Vagina (tissue), 2 donors: ENCODE measurements at regions not wholly inside any gene's neighbourhood (a gene's known extent, or its start where the extent isn't known, plus 50 kb on each side); places are given as distances from the start of the nearest gene placed in this dataset.

Experiments
- DNase-seq, 2 donors: peaks; one replicate each; pipeline ENCODE4 v3.0.0-alpha.2; 2017; ENCODE audit errors: extremely low spot score in 2 of 2
- H3K27ac ChIP-seq: fragments of 200-600 bp; sonication (generic); one replicate; pipeline ENCODE4 v1.5.1; 2019
- H3K27me3 ChIP-seq: fragments of 200-600 bp; sonication (generic); one replicate; pipeline ENCODE4 v1.5.1; 2019
- H3K36me3 ChIP-seq, 2 donors: fragments of 200-600 bp; sonication (generic); one replicate each; pipeline ENCODE4 v1.5.1; 2017 to 2019
- H3K4me1 ChIP-seq: fragments of 200-600 bp; sonication (generic); one replicate; pipeline ENCODE4 v1.5.1; 2019
- H3K4me3 ChIP-seq, 2 donors: fragments of 200-600 bp; sonication (generic); 1 replicate in 1 of 2; 2 replicates in 1 of 2; pipeline ENCODE4 v1.5.1; 2016 to 2019
- H3K9me3 ChIP-seq: fragments of 200-600 bp; sonication (generic); one replicate; pipeline ENCODE4 v1.5.1; 2019
- CTCF ChIP-seq, 3 experiments: fragments of 450-650 bp in 2 of 3; fragments of 200-600 bp in 1 of 3; sonication (generic) in 1 of 3; IDR thresholded peaks; one replicate each; pipeline ENCODE4 v1.5.1; 2017 to 2019; ENCODE audit warnings: antibody characterized with exemption in 3 of 3, mild to moderate bottlenecking in 2 of 3, moderate library complexity in 2 of 3
- POLR2A ChIP-seq, 2 donors: fragments of 450-650 bp; IDR thresholded peaks; one replicate each; pipeline ENCODE4 v1.6.1; 2017; ENCODE audit warnings: antibody characterized with exemption in 2 of 2, mild to moderate bottlenecking in 2 of 2, moderate library complexity in 2 of 2
- POLR2AphosphoS5 ChIP-seq, 2 donors: sonication (generic); formaldehyde crosslinking; IDR thresholded peaks; one replicate each; pipeline ENCODE4 v1.9.0; 2017; ENCODE audit warnings: antibody characterized with exemption in 2 of 2, mild to moderate bottlenecking in 2 of 2, low read depth in 1 of 2; ENCODE audit not compliant: insufficient read depth in 1 of 2
- intact Hi-C: fragments of 100-400 bp; cut with DNase I; formaldehyde crosslinking; loops from one replicate; pipeline ENCODE4 v1.15.1; 2023

DNA sequence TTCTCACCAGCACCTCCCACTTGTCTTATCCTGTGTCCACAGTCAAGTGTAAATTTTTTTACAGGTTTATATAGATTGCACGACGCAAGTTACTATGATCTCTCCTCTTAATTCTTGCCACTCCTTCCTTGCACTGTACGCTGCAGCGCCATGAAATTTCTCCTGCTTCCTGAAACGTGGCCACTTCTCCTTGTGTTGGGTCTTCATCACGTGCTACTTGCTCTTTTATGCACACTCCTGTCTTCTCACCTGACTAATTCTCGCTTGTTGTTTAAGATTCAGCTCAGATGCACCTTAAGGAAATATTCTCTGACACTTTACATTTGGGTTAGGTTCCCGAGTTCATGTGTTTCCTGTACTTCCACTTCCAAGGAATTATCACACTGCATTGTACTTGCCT is 76.5 kb upstream of the ODAD2 start:
- TF ChIP-seq CTCF (IDR thresholded peaks at IDR 0.05), result no peak
- TF ChIP-seq POLR2AphosphoS5 (IDR thresholded peaks at IDR 0.05; ENCODE audit: insufficient read depth in 1 of 2, low read depth in 1 of 2), result no peak
- TF ChIP-seq POLR2A (IDR thresholded peaks at IDR 0.05), result no peak
- Histone ChIP-seq H3K4me1 (no peaks in the 10 kb centered on the region), H3K4me3 (no peak overlapping the region), H3K27me3 (no peaks in the 10 kb centered on the region), H3K36me3 (no peaks in the 10 kb centered on the region), H3K9me3 (no peaks in the 10 kb centered on the region), H3K27ac (no peak overlapping the region)
- intact Hi-C loops, result no loop called here
- DNase-seq, result no peak

DNA sequence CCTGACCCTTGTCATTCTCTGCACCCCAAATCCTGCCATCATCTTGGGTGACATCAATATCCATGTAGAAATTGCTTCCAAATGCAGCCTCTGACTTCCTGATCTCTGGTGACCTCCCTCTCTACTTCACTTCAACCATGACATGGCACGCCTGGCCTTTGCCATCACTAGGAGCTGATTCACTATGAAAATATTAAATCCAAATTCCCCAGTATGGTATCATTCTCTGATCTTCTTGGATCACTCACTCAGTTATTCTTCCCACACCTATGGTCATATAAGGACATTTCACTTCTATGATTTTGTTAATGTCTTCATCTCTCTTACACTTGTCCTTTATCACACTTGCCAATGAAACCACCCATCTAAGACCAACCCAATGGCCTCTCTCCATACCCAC is 73.7 kb upstream of the ODAD2 start:
- no peaks in the 10 kb centered on the region for H3K27me3 ChIP-seq
- peaks cover 0 to 4% of the 10 kb centered on the region in 2 donors for H3K36me3 ChIP-seq
- no peak for DNase-seq
- no peaks in the 10 kb centered on the region for H3K4me1 ChIP-seq
- TF ChIP-seq POLR2A (IDR thresholded peaks at IDR 0.05) (no peak), CTCF (IDR thresholded peaks at IDR 0.05) (no peak), POLR2AphosphoS5 (IDR thresholded peaks at IDR 0.05; ENCODE audit: insufficient read depth in 1 of 2, low read depth in 1 of 2) (no peak)
- no peak overlapping the region for H3K4me3 ChIP-seq
- intact Hi-C loops, result no loop called here
- H3K27ac ChIP-seq, result no peak overlapping the region
- no peaks in the 10 kb centered on the region for H3K9me3 ChIP-seq

DNA sequence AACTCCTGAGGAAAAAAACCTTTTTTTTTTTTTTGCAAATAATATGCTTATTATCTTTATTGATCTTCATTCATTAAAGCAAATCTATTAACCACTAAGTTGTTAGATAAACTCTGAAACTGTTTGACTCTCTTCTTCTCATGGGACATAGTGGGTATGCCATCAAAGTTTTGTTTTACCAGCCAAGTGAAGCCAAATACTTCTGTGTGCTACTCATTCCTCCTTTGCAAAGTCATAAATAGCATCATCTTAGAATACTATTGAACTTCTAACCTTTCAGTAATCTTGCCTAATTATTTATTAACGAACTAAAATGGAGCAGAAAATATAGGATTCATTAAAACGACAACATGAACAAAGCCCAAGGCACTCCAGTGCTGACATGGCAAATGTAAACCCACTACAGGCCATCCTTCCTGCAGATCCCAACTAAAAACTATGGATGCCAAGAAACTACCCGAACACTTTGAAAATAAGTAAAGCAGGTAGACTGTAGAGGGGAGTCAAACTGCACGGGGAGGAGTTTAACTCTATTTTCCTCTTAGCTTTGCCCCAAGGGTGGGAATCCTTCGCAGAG is 61.2 kb upstream of the ODAD2 start:
- Histone ChIP-seq H3K36me3 (peaks cover 0 to 10% of the 10 kb centered on the region in 2 donors), H3K27me3 (no peaks in the 10 kb centered on the region), H3K4me1 (peaks cover 3% of the 10 kb centered on the region), H3K27ac (no peak overlapping the region), H3K4me3 (no peak overlapping the region), H3K9me3 (no peaks in the 10 kb centered on the region)
- intact Hi-C loops, result no loop called here
- DNase-seq, result no peak
- TF ChIP-seq CTCF (IDR thresholded peaks at IDR 0.05) (no peak), POLR2AphosphoS5 (IDR thresholded peaks at IDR 0.05; ENCODE audit: insufficient read depth in 1 of 2, low read depth in 1 of 2) (no peak), POLR2A (IDR thresholded peaks at IDR 0.05) (no peak)

DNA sequence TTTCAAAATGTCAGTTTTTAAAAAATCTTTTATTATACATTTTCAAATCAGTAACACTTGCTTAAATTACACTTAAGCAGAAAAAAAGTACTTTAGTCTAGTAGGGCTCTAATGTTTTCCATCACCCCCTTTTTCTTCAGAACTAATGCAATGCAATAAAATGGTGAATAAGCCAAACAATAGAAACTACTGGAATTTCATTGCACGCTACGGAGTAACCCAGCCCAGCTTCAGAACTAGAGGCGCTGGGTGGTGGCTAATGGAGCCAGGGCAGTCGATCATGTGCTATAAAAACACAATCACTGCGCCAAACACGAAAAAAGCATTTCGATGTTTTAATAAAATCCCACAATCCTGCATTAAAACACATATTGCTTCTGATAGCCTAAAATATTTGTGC is 59.9 kb upstream of the ODAD2 start:
- no peak overlapping the region for H3K4me3 ChIP-seq
- no peak for DNase-seq
- intact Hi-C loops, result no loop called here
- H3K27ac ChIP-seq, result no peak overlapping the region
- H3K9me3 ChIP-seq, result no peaks in the 10 kb centered on the region
- no peaks in the 10 kb centered on the region for H3K27me3 ChIP-seq
- H3K36me3 ChIP-seq, result peaks cover 0 to 10% of the 10 kb centered on the region in 2 donors
- peaks cover 13% of the 10 kb centered on the region for H3K4me1 ChIP-seq
- TF ChIP-seq POLR2AphosphoS5 (IDR thresholded peaks at IDR 0.05; ENCODE audit: insufficient read depth in 1 of 2, low read depth in 1 of 2), result no peak
- no peak for TF ChIP-seq POLR2A (IDR thresholded peaks at IDR 0.05)
- no peak for TF ChIP-seq CTCF (IDR thresholded peaks at IDR 0.05)

DNA sequence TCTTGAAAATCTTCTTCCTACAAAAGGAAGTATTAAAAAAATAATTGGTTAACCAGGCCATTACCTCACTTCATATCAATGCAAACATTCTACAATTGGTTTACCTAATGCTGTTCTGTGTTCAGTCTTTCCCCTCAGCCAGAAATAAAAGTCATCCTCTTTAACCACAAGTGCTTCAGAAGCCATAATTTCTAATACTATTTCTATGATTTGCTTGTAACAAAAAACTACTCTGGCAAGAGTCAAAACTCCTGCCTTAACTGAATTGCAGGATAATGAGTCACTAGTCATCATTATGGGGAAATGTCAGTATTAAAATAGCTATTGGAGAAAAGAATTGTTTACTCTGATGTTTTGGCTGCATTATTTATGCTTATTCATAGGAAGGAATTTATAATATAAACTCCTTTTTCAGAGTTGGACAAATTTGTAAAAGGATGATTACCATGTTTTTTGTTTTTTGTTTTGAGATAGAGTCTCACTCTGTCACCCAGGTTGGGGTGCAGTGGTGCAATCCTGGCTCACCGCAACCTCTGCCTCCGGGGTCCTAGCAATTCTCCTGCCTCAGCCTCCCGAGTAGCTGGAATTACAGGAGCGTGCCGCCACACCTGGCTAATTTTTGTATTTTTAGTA is 55.5 kb upstream of the ODAD2 start:
- H3K27ac ChIP-seq, result peak overlapping the region; percentile 46
- intact Hi-C loops, result no loop called here
- no peaks in the 10 kb centered on the region for H3K27me3 ChIP-seq
- no peaks in the 10 kb centered on the region for H3K9me3 ChIP-seq
- H3K4me1 ChIP-seq, result peaks cover 13% of the 10 kb centered on the region
- H3K36me3 ChIP-seq, result peaks cover 0 to 10% of the 10 kb centered on the region in 2 donors
- H3K4me3 ChIP-seq, result no peak overlapping the region
- TF ChIP-seq POLR2AphosphoS5 (IDR thresholded peaks at IDR 0.05; ENCODE audit: insufficient read depth in 1 of 2, low read depth in 1 of 2), result peak in 1 of 2 donors; percentile 49
- no peak for TF ChIP-seq CTCF (IDR thresholded peaks at IDR 0.05)
- no peak for DNase-seq
